GM12865 (cell line): ENCODE measurements at regions not wholly inside any gene's neighbourhood (a gene's known extent, or its start where the extent isn't known, plus 50 kb on each side); places are given as distances from the start of the nearest gene placed in this dataset.

ENCODE experiments used
- DNase-seq: peaks from one replicate; pipeline ENCODE4 v3.0.0; 2010; ENCODE audit warnings: low read depth
- H3K4me3 ChIP-seq: 2 replicates; pipeline ENCODE4 v1.5.1; 2011; ENCODE audit warnings: mild to moderate bottlenecking, low read depth, low read length, control low read depth
- CTCF ChIP-seq: IDR thresholded peaks from 2 replicates; pipeline ENCODE4 v1.5.1; 2011; ENCODE audit warnings: low read length, control low read depth, low read depth, inconsistent platforms; ENCODE audit not compliant: insufficient read depth; ENCODE audit errors: missing control alignments

DNA sequence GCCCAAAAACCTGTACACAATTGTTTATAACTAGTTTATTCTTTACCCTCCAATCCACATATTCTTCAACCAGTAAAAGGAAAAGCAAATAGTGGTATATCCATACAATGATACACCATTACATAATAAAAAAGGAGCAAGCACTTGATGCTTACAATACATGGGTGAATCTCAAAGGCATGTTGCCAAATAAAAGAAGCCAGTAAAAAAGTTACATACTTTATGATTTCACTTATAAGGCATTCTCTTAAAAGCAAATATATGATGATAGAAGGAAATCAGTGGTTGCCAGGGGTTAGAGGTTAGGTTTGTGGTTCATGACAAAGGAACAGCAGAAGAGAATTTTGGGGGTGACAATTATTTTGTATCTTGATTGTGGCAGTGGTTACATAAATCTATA is 896.1 kb upstream of the LCORL start:
- no peak for TF ChIP-seq CTCF
- DNase-seq = no peak
- no peak overlapping the region for H3K4me3 ChIP-seq

DNA sequence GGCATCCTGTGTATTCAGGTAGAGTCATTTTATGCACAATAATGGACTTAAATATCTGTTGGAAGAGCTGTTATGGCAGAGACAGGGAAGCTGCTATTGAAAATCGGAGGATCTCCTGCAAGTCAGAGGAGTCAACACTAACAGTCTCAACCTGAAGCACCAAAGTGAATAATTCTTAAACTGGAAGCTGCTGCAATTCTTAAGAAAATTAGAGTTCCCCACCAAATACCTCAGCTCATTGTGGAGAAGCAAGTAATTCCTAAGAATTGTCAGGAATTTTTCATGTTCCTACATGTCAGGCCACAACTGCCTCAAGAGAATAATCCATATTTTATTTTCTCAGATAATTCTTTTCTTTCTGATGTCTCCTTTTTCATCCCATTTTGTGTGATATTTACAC is 892.6 kb upstream of the LCORL start:
- DNase-seq = no peak
- H3K4me3 ChIP-seq = no peak overlapping the region
- no peak for TF ChIP-seq CTCF

GRCh38 chr4:18894928-18895327 is 873.4 kb upstream of the LCORL start:
- no peak overlapping the region for H3K4me3 ChIP-seq
- no peak for TF ChIP-seq CTCF
- DNase-seq = no peak

- no peak overlapping the region for H3K4me3 ChIP-seq
- no peak for DNase-seq
- TF ChIP-seq CTCF = no peak
Measured at GRCh38 chr4:18882468-18882867, 860.9 kb upstream of the LCORL start.

GRCh38 chr4:18881556-18881955 is 860.0 kb upstream of the LCORL start:
- no peak for DNase-seq
- no peak for TF ChIP-seq CTCF
- no peak overlapping the region for H3K4me3 ChIP-seq

DNA sequence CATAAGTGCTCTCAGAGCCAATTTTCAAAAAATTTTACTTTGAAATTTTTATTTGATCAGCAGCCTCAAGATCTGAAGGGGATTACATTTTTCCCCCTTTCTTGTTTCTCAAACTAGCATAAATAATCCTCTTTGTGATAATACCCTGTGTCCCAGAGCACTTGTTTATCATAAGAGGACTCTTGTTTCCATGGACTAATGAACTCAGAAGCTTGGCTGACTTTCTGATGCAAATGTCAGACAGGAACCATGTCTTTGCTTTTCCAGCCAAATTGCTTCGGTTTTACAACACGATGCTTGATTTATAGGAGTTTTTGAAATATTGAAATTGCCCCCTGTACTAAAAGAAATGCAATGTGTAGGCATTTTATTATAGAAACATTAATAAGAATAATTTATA is 859.3 kb upstream of the LCORL start:
- H3K4me3 ChIP-seq = no peak overlapping the region
- TF ChIP-seq CTCF = no peak
- no peak for DNase-seq

DNA sequence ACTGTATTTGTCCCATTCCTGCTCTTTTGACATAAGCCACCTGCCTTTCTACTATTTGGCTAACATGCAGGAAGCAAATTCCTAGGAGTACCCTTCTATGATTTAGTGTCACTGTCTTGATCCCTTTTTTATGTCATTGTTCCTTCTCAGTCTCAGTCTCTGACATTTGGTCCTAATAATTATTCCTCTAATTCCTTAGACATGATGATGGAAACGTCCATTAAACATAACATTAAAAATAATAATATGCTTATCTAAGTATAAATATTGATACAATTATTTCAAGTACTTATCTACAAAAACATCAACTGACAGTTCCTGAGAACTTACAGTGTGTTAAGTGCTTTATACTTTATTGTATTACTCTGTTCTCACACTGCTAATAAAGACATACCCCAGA is 857.0 kb upstream of the LCORL start:
- no peak for TF ChIP-seq CTCF
- H3K4me3 ChIP-seq = no peak overlapping the region
- DNase-seq = no peak
